Panc1 (cell line): ENCODE measurements at regions not wholly inside any gene's neighbourhood (a gene's known extent, or its start where the extent isn't known, plus 50 kb on each side); places are given as distances from the start of the nearest gene placed in this dataset.

Source experiments
- ATAC-seq: fragments of 200-7000 bp; cut with Tn5 transposase; 2 replicates; pipeline ENCODE4 v1.9.1; 2020; ENCODE audit warnings: mild to moderate bottlenecking, moderate library complexity
- BruUV-seq: library from RNA; stranded (reverse); fragments of 400-500 nt; replicated peaks from 2 replicates; lab custom pipeline; 2021; lab: Mats Ljungman, UMichigan
- CTCF ChIA-PET: fragments of 300-600 bp; sonication (Branson Sonifier 250); formaldehyde crosslinking; loops from one replicate; lab custom pipeline; 2022; ENCODE audit warnings: antibody characterized with exemption; lab: Charles Lee
- POLR2A ChIA-PET: fragments of 300-600 bp; sonication (Branson Sonifier 250); formaldehyde crosslinking; loops from one replicate; lab custom pipeline; 2022; ENCODE audit warnings: antibody characterized with exemption; lab: Charles Lee
- DNase-seq: peaks from one replicate; pipeline ENCODE4 v3.0.0-alpha.2; 2010; ENCODE audit warnings: low read depth, low spot score
- H3K27ac ChIP-seq: 2 replicates; pipeline ENCODE4 v1.5.1; 2011; ENCODE audit warnings: mild to moderate bottlenecking, low read length, inconsistent platforms
- H3K27me3 ChIP-seq: fragments of 200-500 bp; sonication (Bioruptor generic); 2 replicates; pipeline ENCODE4 v1.6.0; 2014; ENCODE audit warnings: low read length, inconsistent platforms; ENCODE audit not compliant: control insufficient read depth, insufficient read depth
- H3K36me3 ChIP-seq: fragments of 200-500 bp; sonication (Bioruptor generic); 2 replicates; pipeline ENCODE4 v1.5.1; 2014; ENCODE audit warnings: inconsistent platforms, mild to moderate bottlenecking, low read length, moderate library complexity; ENCODE audit not compliant: control insufficient read depth, insufficient read depth
- H3K4me1 ChIP-seq: 2 replicates; pipeline ENCODE4 v1.5.1; 2011; ENCODE audit warnings: inconsistent platforms, mild to moderate bottlenecking, low read length, moderate library complexity; ENCODE audit not compliant: control insufficient read depth, insufficient read depth
- H3K4me3 ChIP-seq, 2 experiments: 2 replicates each; pipeline ENCODE4 v1.5.1; 2011 to 2012; ENCODE audit warnings: low read depth in 2 of 2, low read length in 2 of 2, mild to moderate bottlenecking in 2 of 2, inconsistent platforms in 1 of 2, moderate library complexity in 1 of 2
- H3K9me3 ChIP-seq: fragments of 200-500 bp; sonication (Bioruptor generic); 2 replicates; pipeline ENCODE4 v1.5.1; 2014; ENCODE audit warnings: low read depth, mild to moderate bottlenecking, inconsistent platforms, low read length, moderate library complexity; ENCODE audit not compliant: control insufficient read depth, insufficient read depth
- POLR2AphosphoS5 ChIP-seq: IDR thresholded peaks from 2 replicates; pipeline ENCODE4 v1.6.1; 2012; ENCODE audit warnings: mild to moderate bottlenecking, low read depth, low read length, moderate library complexity
- SIN3A ChIP-seq: IDR thresholded peaks from 2 replicates; pipeline ENCODE4 v1.6.1; 2012; ENCODE audit warnings: low read depth, mild to moderate bottlenecking, low read length, moderate library complexity, borderline replicate concordance; ENCODE audit not compliant: insufficient read depth
- TCF7L2 ChIP-seq: IDR thresholded peaks from 2 replicates; pipeline ENCODE4 v1.6.1; 2011; ENCODE audit warnings: mild to moderate bottlenecking, low read depth, low read length, inconsistent platforms
- in situ Hi-C: cut with HindIII; loops from 2 replicates; pipeline ENCODE4 v1.10.0; 2016; ENCODE audit warnings: low sequenced_read_pairs, low pct_unique_long_range_greater_than_20kb
- intact Hi-C: fragments of 100-400 bp; cut with micrococcal nuclease; formaldehyde crosslinking; loops from one replicate; pipeline ENCODE4 v1.10.0; 2022; ENCODE audit not compliant: unreplicated experiment
- TF ChIP-seq, protein P1 (sequence below), 2 experiments: IDR thresholded peaks; 2 replicates each; pipeline ENCODE4 v1.6.1; 2011 to 2012; ENCODE audit warnings: low read depth in 2 of 2, control low read depth in 1 of 2, low read length in 1 of 2, mild to moderate bottlenecking in 1 of 2, moderate library complexity in 1 of 2; ENCODE audit not compliant: insufficient read depth in 1 of 2
- TF ChIP-seq, protein P2 (sequence below): fragments of 450-650 bp; IDR thresholded peaks from 2 replicates; pipeline ENCODE4 v1.5.1; 2017; ENCODE audit warnings: mild to moderate bottlenecking

DNA sequence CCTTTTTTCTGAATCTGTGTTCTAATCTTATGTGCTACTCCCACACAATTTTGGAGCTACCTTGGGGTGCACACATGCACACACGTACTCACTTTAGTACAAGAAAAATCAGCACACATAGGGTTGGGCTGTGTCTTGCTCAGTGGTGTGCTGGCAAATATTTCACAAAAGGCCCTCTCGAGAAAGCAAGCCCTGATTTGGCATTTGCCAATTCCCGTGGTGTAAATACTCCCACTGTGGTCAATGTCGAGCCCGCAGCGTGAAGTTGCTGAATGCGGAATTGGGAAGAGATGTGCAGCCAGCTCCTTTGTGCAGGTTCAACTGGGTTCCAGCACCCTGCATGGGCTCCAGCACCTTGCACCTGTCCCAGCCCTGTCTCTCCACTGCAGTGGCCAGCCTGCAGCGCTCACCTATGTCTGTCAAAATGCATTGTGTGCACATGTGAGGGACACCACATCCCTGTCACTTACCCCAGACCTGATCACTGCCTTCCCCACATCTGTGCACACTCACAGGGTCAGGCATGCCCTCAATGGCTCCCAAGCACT, 78.4 kb upstream of the WNT4 start:
- no peak overlapping the region for H3K4me3 ChIP-seq
- in situ Hi-C loops, result no loop called here

DNA sequence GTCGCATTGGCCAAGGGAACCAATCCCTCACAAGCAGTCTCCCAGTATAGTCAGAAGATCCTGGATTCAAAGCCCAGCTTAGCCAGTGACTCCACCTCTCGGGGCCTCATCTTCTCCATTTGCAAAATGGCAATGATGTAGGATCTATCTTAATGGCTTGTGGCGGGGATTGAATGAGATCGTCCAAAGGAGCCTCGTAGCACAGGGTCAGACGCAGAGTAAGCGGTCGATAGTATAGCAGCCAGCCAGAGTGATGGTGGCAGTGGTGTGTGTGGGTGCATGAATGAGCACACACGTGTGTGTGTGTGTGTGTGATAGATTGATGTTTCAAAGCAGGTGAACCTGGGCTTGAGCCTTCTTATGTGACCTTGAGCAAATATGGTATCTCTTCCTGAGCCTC, 79.8 kb upstream of the WNT4 start:
- no peaks in the 10 kb centered on the region for H3K4me1 ChIP-seq
- no peak for ATAC-seq
- H3K36me3 ChIP-seq, result no peaks in the 10 kb centered on the region
- intact Hi-C loops, result no loop called here
- ChIA-PET POLR2A (no interaction called here), CTCF (no interaction called here)
- H3K9me3 ChIP-seq, result no peaks in the 10 kb centered on the region
- no peak overlapping the region for H3K27ac ChIP-seq
- H3K4me3 ChIP-seq, result no peak overlapping the region
- in situ Hi-C loops, result no loop called here
- no peak for TF ChIP-seq TCF7L2
- TF ChIP-seq, protein P1, sequence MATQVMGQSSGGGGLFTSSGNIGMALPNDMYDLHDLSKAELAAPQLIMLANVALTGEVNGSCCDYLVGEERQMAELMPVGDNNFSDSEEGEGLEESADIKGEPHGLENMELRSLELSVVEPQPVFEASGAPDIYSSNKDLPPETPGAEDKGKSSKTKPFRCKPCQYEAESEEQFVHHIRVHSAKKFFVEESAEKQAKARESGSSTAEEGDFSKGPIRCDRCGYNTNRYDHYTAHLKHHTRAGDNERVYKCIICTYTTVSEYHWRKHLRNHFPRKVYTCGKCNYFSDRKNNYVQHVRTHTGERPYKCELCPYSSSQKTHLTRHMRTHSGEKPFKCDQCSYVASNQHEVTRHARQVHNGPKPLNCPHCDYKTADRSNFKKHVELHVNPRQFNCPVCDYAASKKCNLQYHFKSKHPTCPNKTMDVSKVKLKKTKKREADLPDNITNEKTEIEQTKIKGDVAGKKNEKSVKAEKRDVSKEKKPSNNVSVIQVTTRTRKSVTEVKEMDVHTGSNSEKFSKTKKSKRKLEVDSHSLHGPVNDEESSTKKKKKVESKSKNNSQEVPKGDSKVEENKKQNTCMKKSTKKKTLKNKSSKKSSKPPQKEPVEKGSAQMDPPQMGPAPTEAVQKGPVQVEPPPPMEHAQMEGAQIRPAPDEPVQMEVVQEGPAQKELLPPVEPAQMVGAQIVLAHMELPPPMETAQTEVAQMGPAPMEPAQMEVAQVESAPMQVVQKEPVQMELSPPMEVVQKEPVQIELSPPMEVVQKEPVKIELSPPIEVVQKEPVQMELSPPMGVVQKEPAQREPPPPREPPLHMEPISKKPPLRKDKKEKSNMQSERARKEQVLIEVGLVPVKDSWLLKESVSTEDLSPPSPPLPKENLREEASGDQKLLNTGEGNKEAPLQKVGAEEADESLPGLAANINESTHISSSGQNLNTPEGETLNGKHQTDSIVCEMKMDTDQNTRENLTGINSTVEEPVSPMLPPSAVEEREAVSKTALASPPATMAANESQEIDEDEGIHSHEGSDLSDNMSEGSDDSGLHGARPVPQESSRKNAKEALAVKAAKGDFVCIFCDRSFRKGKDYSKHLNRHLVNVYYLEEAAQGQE (IDR thresholded peaks at IDR 0.05; ENCODE audit: insufficient read depth in 1 of 2, low read depth in 2 of 2, low read length in 1 of 2), result no peak
- no peak for TF ChIP-seq SIN3A
- TF ChIP-seq, protein P2, sequence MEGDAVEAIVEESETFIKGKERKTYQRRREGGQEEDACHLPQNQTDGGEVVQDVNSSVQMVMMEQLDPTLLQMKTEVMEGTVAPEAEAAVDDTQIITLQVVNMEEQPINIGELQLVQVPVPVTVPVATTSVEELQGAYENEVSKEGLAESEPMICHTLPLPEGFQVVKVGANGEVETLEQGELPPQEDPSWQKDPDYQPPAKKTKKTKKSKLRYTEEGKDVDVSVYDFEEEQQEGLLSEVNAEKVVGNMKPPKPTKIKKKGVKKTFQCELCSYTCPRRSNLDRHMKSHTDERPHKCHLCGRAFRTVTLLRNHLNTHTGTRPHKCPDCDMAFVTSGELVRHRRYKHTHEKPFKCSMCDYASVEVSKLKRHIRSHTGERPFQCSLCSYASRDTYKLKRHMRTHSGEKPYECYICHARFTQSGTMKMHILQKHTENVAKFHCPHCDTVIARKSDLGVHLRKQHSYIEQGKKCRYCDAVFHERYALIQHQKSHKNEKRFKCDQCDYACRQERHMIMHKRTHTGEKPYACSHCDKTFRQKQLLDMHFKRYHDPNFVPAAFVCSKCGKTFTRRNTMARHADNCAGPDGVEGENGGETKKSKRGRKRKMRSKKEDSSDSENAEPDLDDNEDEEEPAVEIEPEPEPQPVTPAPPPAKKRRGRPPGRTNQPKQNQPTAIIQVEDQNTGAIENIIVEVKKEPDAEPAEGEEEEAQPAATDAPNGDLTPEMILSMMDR, result no peak
- no peak for TF ChIP-seq POLR2AphosphoS5
- BruUV-seq, result no TSS peak
- no peak for DNase-seq
- H3K27me3 ChIP-seq, result no peaks in the 10 kb centered on the region

More for the DNA sequence above, 78.4 kb upstream of the WNT4 start:
- ChIA-PET CTCF (no interaction called here), POLR2A (no interaction called here)
- H3K27ac ChIP-seq, result no peak overlapping the region
- no peaks in the 10 kb centered on the region for H3K9me3 ChIP-seq
- intact Hi-C loops, result no loop called here
- H3K36me3 ChIP-seq, result no peaks in the 10 kb centered on the region
- no peaks in the 10 kb centered on the region for H3K27me3 ChIP-seq
- no peak for DNase-seq
- BruUV-seq, result no TSS peak
- TF ChIP-seq, protein P1 (IDR thresholded peaks at IDR 0.05; ENCODE audit: insufficient read depth in 1 of 2, low read depth in 2 of 2, low read length in 1 of 2), result no peak
- TF ChIP-seq TCF7L2 (no peak), POLR2AphosphoS5 (no peak), SIN3A (no peak)
- TF ChIP-seq, protein P2, result no peak
- no peak for ATAC-seq
- no peaks in the 10 kb centered on the region for H3K4me1 ChIP-seq
